Spinal cord (tissue), 9 donors: ENCODE measurements at regions not wholly inside any gene's neighbourhood (a gene's known extent, or its start where the extent isn't known, plus 50 kb on each side); places are given as distances from the start of the nearest gene placed in this dataset.

Source experiments
- DNase-seq, 6 donors: peaks; one replicate each; pipeline versions ENCODE4 v3.0.0 to v3.0.0-alpha.2; 2013 to 2015; ENCODE audit warnings: low spot score in 6 of 6, low read depth in 4 of 6
- H3K27ac ChIP-seq: one replicate; pipeline ENCODE4 v1.5.1; 2013; ENCODE audit warnings: low read depth, low read length, control low read depth
- H3K27me3 ChIP-seq: one replicate; pipeline ENCODE4 v1.6.1; 2013; ENCODE audit warnings: low read length; ENCODE audit not compliant: control insufficient read depth, insufficient read depth
- H3K36me3 ChIP-seq: one replicate; pipeline ENCODE4 v1.6.1; 2013; ENCODE audit warnings: low read length; ENCODE audit not compliant: control insufficient read depth, insufficient read depth
- H3K4me1 ChIP-seq: one replicate; pipeline ENCODE4 v1.6.1; 2013; ENCODE audit warnings: low read length; ENCODE audit not compliant: control insufficient read depth, insufficient read depth
- H3K4me3 ChIP-seq: one replicate; pipeline ENCODE4 v1.5.1; 2013; ENCODE audit warnings: low read depth, low read length, control low read depth
- H3K9me3 ChIP-seq: one replicate; pipeline ENCODE4 v1.6.1; 2013; ENCODE audit warnings: low read length; ENCODE audit not compliant: control insufficient read depth, insufficient read depth
- WGBS: methylation state at CpG from one replicate; pipeline ENCODE4 v1.1.5; 2013; ENCODE audit warnings: missing lambda C conversion rate; ENCODE audit not compliant: insufficient coverage; 5-methylcytosine and 5-hydroxymethylcytosine counted together
- donor health status: healthy.

- Histone ChIP-seq H3K9me3 (peaks cover 2% of the 10 kb centered on the region), H3K4me3 (no peak overlapping the region), H3K27me3 (no peaks in the 10 kb centered on the region), H3K36me3 (no peaks in the 10 kb centered on the region), H3K27ac (no peak overlapping the region), H3K4me1 (no peaks in the 10 kb centered on the region)
- WGBS: 40% methylated on average over 1 of the region's 2 CpGs
- no peak for DNase-seq
These were observed 396.5 kb upstream of the VWC2 start for GRCh38 chr7:49376817-49377375.

GRCh38 chr7:49386792-49387191 is 386.6 kb upstream of the VWC2 start:
- no peak for DNase-seq
- Histone ChIP-seq H3K36me3 (no peaks in the 10 kb centered on the region), H3K4me3 (no peak overlapping the region), H3K27ac (no peak overlapping the region), H3K9me3 (no peaks in the 10 kb centered on the region), H3K4me1 (no peaks in the 10 kb centered on the region), H3K27me3 (no peaks in the 10 kb centered on the region)
- WGBS: 100% methylated on average over 1 of the region's 1 CpG

GRCh38 chr7:49389871-49390479 is 383.5 kb upstream of the VWC2 start:
- H3K27me3 ChIP-seq: no peaks in the 10 kb centered on the region
- no peaks in the 10 kb centered on the region for H3K9me3 ChIP-seq
- no peaks in the 10 kb centered on the region for H3K4me1 ChIP-seq
- H3K36me3 ChIP-seq: no peaks in the 10 kb centered on the region
- DNase-seq: peak in 1 of 6 donors; percentile 53
- WGBS: 28% methylated on average over 3 of the region's 7 CpGs
- no peak overlapping the region for H3K4me3 ChIP-seq
- no peak overlapping the region for H3K27ac ChIP-seq

- Histone ChIP-seq H3K9me3 (no peaks in the 10 kb centered on the region), H3K4me3 (no peak overlapping the region), H3K27ac (no peak overlapping the region), H3K36me3 (no peaks in the 10 kb centered on the region), H3K4me1 (no peaks in the 10 kb centered on the region), H3K27me3 (no peaks in the 10 kb centered on the region)
- DNase-seq: no peak
- 100% methylated on average over 1 of the region's 4 CpGs for WGBS
These were observed 377.2 kb upstream of the VWC2 start for GRCh38 chr7:49396229-49396628.

GRCh38 chr7:49397750-49398149 is 375.7 kb upstream of the VWC2 start:
- Histone ChIP-seq H3K9me3 (no peaks in the 10 kb centered on the region), H3K4me3 (no peak overlapping the region), H3K27me3 (no peaks in the 10 kb centered on the region), H3K27ac (no peak overlapping the region), H3K4me1 (no peaks in the 10 kb centered on the region), H3K36me3 (no peaks in the 10 kb centered on the region)
- WGBS: no CpG with 5 or more reads among the region's 4 CpGs
- no peak for DNase-seq

GRCh38 chr7:49398236-49398635 is 375.2 kb upstream of the VWC2 start:
- Histone ChIP-seq H3K36me3 (no peaks in the 10 kb centered on the region), H3K27ac (no peak overlapping the region), H3K4me3 (no peak overlapping the region), H3K9me3 (no peaks in the 10 kb centered on the region), H3K27me3 (no peaks in the 10 kb centered on the region), H3K4me1 (no peaks in the 10 kb centered on the region)
- 90% methylated on average over 2 of the region's 5 CpGs for WGBS
- peak in 1 of 6 donors; percentile 21 for DNase-seq

- Histone ChIP-seq H3K36me3 (no peaks in the 10 kb centered on the region), H3K9me3 (no peaks in the 10 kb centered on the region), H3K27me3 (no peaks in the 10 kb centered on the region), H3K27ac (no peak overlapping the region), H3K4me1 (no peaks in the 10 kb centered on the region), H3K4me3 (no peak overlapping the region)
- DNase-seq: peak in 1 of 6 donors; percentile 68
- WGBS: 81% methylated on average over 3 of the region's 3 CpGs
These were observed 374.7 kb upstream of the VWC2 start for GRCh38 chr7:49398746-49399145.

- DNase-seq: no peak
- Histone ChIP-seq H3K4me1 (no peaks in the 10 kb centered on the region), H3K27me3 (no peaks in the 10 kb centered on the region), H3K36me3 (no peaks in the 10 kb centered on the region), H3K4me3 (no peak overlapping the region), H3K9me3 (no peaks in the 10 kb centered on the region), H3K27ac (no peak overlapping the region)
- 80% methylated on average over 2 of the region's 4 CpGs for WGBS
These were observed 372.4 kb upstream of the VWC2 start for GRCh38 chr7:49400891-49401550.

GRCh38 chr7:49403844-49404243 is 369.6 kb upstream of the VWC2 start:
- DNase-seq: no peak
- H3K27me3 ChIP-seq: no peaks in the 10 kb centered on the region
- H3K27ac ChIP-seq: no peak overlapping the region
- H3K4me1 ChIP-seq: no peaks in the 10 kb centered on the region
- H3K36me3 ChIP-seq: no peaks in the 10 kb centered on the region
- WGBS: 100% methylated on average over 2 of the region's 2 CpGs
- H3K4me3 ChIP-seq: no peak overlapping the region
- no peaks in the 10 kb centered on the region for H3K9me3 ChIP-seq

- no peaks in the 10 kb centered on the region for H3K36me3 ChIP-seq
- no peak overlapping the region for H3K4me3 ChIP-seq
- WGBS: 45% methylated on average over 4 of the region's 4 CpGs
- H3K9me3 ChIP-seq: no peaks in the 10 kb centered on the region
- DNase-seq: peak in 1 of 6 donors; percentile 27
- no peaks in the 10 kb centered on the region for H3K4me1 ChIP-seq
- H3K27ac ChIP-seq: no peak overlapping the region
- no peaks in the 10 kb centered on the region for H3K27me3 ChIP-seq
These were observed 366.2 kb upstream of the VWC2 start for GRCh38 chr7:49407205-49407604.
